CD4-positive, alpha-beta T cell (primary cell): ENCODE measurements at regions not wholly inside any gene's neighbourhood (a gene's known extent, or its start where the extent isn't known, plus 50 kb on each side); places are given as distances from the start of the nearest gene placed in this dataset.
"Not testable (repeated sequence)": the region's sequence is repeated elsewhere in the genome, so short reads cannot be mapped to it uniquely, and the experiment has no call there.

Experiments used
- ATAC-seq: fragments of 200-7000 bp; cut with Tn5 transposase; one replicate; pipeline ENCODE4 v1.10.0; 2022; ENCODE audit warnings: mild to moderate bottlenecking; ENCODE audit not compliant: poor library complexity
- CTCF ChIA-PET: fragments of 350-600 bp; sonication (Branson Sonifier 250); formaldehyde crosslinking; loops from one replicate; lab custom pipeline; 2021; ENCODE audit warnings: antibody characterized with exemption, inconsistent platforms; lab: Charles Lee
- POLR2A ChIA-PET: fragments of 350-600 bp; sonication (Branson Sonifier 250); formaldehyde crosslinking; loops from one replicate; lab custom pipeline; 2021; ENCODE audit warnings: antibody characterized with exemption, inconsistent platforms; lab: Charles Lee
- DNase-seq, 14 experiments: peaks; one replicate each; pipeline ENCODE4 v3.0.0-alpha.2; 2013 to 2020; ENCODE audit warnings: mixed read lengths in 2 of 14
- H3K27ac ChIP-seq, 2 donors: one replicate each; pipeline versions ENCODE4 v1.5.1 to v1.7.0; 2013; ENCODE audit warnings: low read length in 2 of 2, low read depth in 1 of 2, mild to moderate bottlenecking in 1 of 2
- H3K27me3 ChIP-seq, 2 experiments: 1 replicate in 1 of 2; 2 replicates in 1 of 2; pipeline versions ENCODE4 v1.6.1 to v1.7.0; 2013; ENCODE audit warnings: low read length in 2 of 2, control low read depth in 1 of 2, mild to moderate bottlenecking in 1 of 2, moderate library complexity in 1 of 2; ENCODE audit not compliant: insufficient read depth in 2 of 2, control insufficient read depth in 1 of 2
- H3K36me3 ChIP-seq: one replicate; pipeline ENCODE4 v1.6.1; 2013; ENCODE audit warnings: low read length, control low read depth; ENCODE audit not compliant: insufficient read depth
- H3K4me1 ChIP-seq: one replicate; pipeline ENCODE4 v1.6.1; 2013; ENCODE audit warnings: low read length, control low read depth; ENCODE audit not compliant: insufficient read depth
- H3K4me3 ChIP-seq: one replicate; pipeline ENCODE4 v1.5.1; 2013; ENCODE audit warnings: mild to moderate bottlenecking, low read length, moderate library complexity
- H3K9me3 ChIP-seq, 2 experiments: 1 replicate in 1 of 2; 2 replicates in 1 of 2; pipeline versions ENCODE4 v1.6.1 to v1.7.0; 2013; ENCODE audit warnings: low read length in 2 of 2, mild to moderate bottlenecking in 2 of 2, control low read depth in 1 of 2, moderate library complexity in 1 of 2; ENCODE audit not compliant: control insufficient read depth in 1 of 2, insufficient read depth in 1 of 2
- H3K27ac Mint-ChIP-seq: one replicate; pipeline ENCODE4 v1.8.0; 2020; ENCODE audit warnings: mixed read lengths
- H3K27me3 Mint-ChIP-seq: one replicate; pipeline ENCODE4 v1.8.0; 2021; ENCODE audit warnings: mixed read lengths
- H3K36me3 Mint-ChIP-seq: one replicate; pipeline ENCODE4 v1.8.0; 2021; ENCODE audit warnings: low read depth, mixed read lengths
- H3K4me1 Mint-ChIP-seq: one replicate; pipeline ENCODE4 v1.8.0; 2021; ENCODE audit warnings: low read depth, mixed read lengths
- H3K4me3 Mint-ChIP-seq: one replicate; pipeline ENCODE4 v1.8.0; 2020; ENCODE audit warnings: mild to moderate bottlenecking, mixed read lengths
- H3K9me3 Mint-ChIP-seq: one replicate; pipeline ENCODE4 v1.8.0; 2020; ENCODE audit warnings: mixed read lengths
- CTCF ChIP-seq: fragments of 200-600 bp; IDR thresholded peaks from one replicate; pipeline ENCODE4 v1.8.0; 2022; ENCODE audit warnings: antibody characterized with exemption, mild to moderate bottlenecking
- intact Hi-C, 2 experiments: fragments of 100-400 bp; cut with DNase I in 1 of 2; cut with micrococcal nuclease in 1 of 2; formaldehyde crosslinking; loops; one replicate each; pipeline versions ENCODE4 v1.15.1 to v1.9.0; 2023 to 2025; cut with DNase I, micrococcal nuclease

GRCh38 chr2:154960802-154961583, 262.5 kb downstream of the KCNJ3 start:
- H3K9me3 Mint-ChIP-seq: peaks cover 4% of the 10 kb centered on the region
- CTCF ChIA-PET: no interaction called here
- H3K27ac Mint-ChIP-seq: no peak overlapping the region
- no peaks in the 10 kb centered on the region for H3K27me3 Mint-ChIP-seq
- H3K36me3 ChIP-seq: no peaks in the 10 kb centered on the region
- no peaks in the 10 kb centered on the region for H3K4me1 ChIP-seq
- POLR2A ChIA-PET: no interaction called here
- H3K27me3 ChIP-seq: no peaks in the 10 kb centered on the region
- TF ChIP-seq CTCF: no peak
- H3K4me3 Mint-ChIP-seq: no peak overlapping the region
- ATAC-seq (no peak), DNase-seq (no peak)
- H3K27ac ChIP-seq: no peak overlapping the region
- H3K9me3 ChIP-seq: no peaks in the 10 kb centered on the region
- no peaks in the 10 kb centered on the region for H3K4me1 Mint-ChIP-seq
- no peaks in the 10 kb centered on the region for H3K36me3 Mint-ChIP-seq
- intact Hi-C loops: no loop called here
- no peak overlapping the region for H3K4me3 ChIP-seq

- CTCF ChIA-PET: no interaction called here
- Mint-ChIP-seq H3K27me3 (no peaks in the 10 kb centered on the region), H3K36me3 (no peaks in the 10 kb centered on the region), H3K9me3 (no peaks in the 10 kb centered on the region), H3K27ac (no peak overlapping the region), H3K4me3 (no peak overlapping the region), H3K4me1 (no peaks in the 10 kb centered on the region)
- no peak for DNase-seq
- Histone ChIP-seq H3K4me3 (no peak overlapping the region), H3K4me1 (no peaks in the 10 kb centered on the region), H3K9me3 (peaks cover 0 to 2% of the 10 kb centered on the region in 2 experiments), H3K27ac (no peak overlapping the region), H3K27me3 (no peaks in the 10 kb centered on the region), H3K36me3 (no peaks in the 10 kb centered on the region)
- POLR2A ChIA-PET: no interaction called here
- no peak for ATAC-seq
- TF ChIP-seq CTCF: no peak
- intact Hi-C loops: no loop called here
Observed at GRCh38 chr2:154952346-154952980, 254.0 kb downstream of the KCNJ3 start.

GRCh38 chr2:154947416-154947815, 248.9 kb downstream of the KCNJ3 start:
- H3K36me3 ChIP-seq, H3K4me3 ChIP-seq, DNase-seq, POLR2A ChIA-PET, H3K27ac ChIP-seq, H3K9me3 Mint-ChIP-seq, ATAC-seq, H3K27me3 ChIP-seq, CTCF ChIA-PET, H3K36me3 Mint-ChIP-seq, H3K27ac Mint-ChIP-seq, H3K27me3 Mint-ChIP-seq, H3K9me3 ChIP-seq, intact Hi-C loops, H3K4me1 Mint-ChIP-seq, H3K4me3 Mint-ChIP-seq, H3K4me1 ChIP-seq: not testable (repeated sequence)
